Panc1 (cell line): ENCODE measurements at regions not wholly inside any gene's neighbourhood (a gene's known extent, or its start where the extent isn't known, plus 50 kb on each side); places are given as distances from the start of the nearest gene placed in this dataset.

Experiments
- ATAC-seq: fragments of 200-7000 bp; cut with Tn5 transposase; 2 replicates; pipeline ENCODE4 v1.9.1; 2020; ENCODE audit warnings: mild to moderate bottlenecking, moderate library complexity
- BruUV-seq: library from RNA; stranded (reverse); fragments of 400-500 nt; replicated peaks from 2 replicates; lab custom pipeline; 2021; lab: Mats Ljungman, UMichigan
- CTCF ChIA-PET: fragments of 300-600 bp; sonication (Branson Sonifier 250); formaldehyde crosslinking; loops from one replicate; lab custom pipeline; 2022; ENCODE audit warnings: antibody characterized with exemption; lab: Charles Lee
- POLR2A ChIA-PET: fragments of 300-600 bp; sonication (Branson Sonifier 250); formaldehyde crosslinking; loops from one replicate; lab custom pipeline; 2022; ENCODE audit warnings: antibody characterized with exemption; lab: Charles Lee
- DNase-seq: peaks from one replicate; pipeline ENCODE4 v3.0.0-alpha.2; 2010; ENCODE audit warnings: low read depth, low spot score
- H3K27ac ChIP-seq: 2 replicates; pipeline ENCODE4 v1.5.1; 2011; ENCODE audit warnings: mild to moderate bottlenecking, low read length, inconsistent platforms
- H3K27me3 ChIP-seq: fragments of 200-500 bp; sonication (Bioruptor generic); 2 replicates; pipeline ENCODE4 v1.6.0; 2014; ENCODE audit warnings: low read length, inconsistent platforms; ENCODE audit not compliant: control insufficient read depth, insufficient read depth
- H3K36me3 ChIP-seq: fragments of 200-500 bp; sonication (Bioruptor generic); 2 replicates; pipeline ENCODE4 v1.5.1; 2014; ENCODE audit warnings: inconsistent platforms, mild to moderate bottlenecking, low read length, moderate library complexity; ENCODE audit not compliant: control insufficient read depth, insufficient read depth
- H3K4me1 ChIP-seq: 2 replicates; pipeline ENCODE4 v1.5.1; 2011; ENCODE audit warnings: inconsistent platforms, mild to moderate bottlenecking, low read length, moderate library complexity; ENCODE audit not compliant: control insufficient read depth, insufficient read depth
- H3K4me3 ChIP-seq, 2 experiments: 2 replicates each; pipeline ENCODE4 v1.5.1; 2011 to 2012; ENCODE audit warnings: low read depth in 2 of 2, low read length in 2 of 2, mild to moderate bottlenecking in 2 of 2, inconsistent platforms in 1 of 2, moderate library complexity in 1 of 2
- H3K9me3 ChIP-seq: fragments of 200-500 bp; sonication (Bioruptor generic); 2 replicates; pipeline ENCODE4 v1.5.1; 2014; ENCODE audit warnings: low read depth, mild to moderate bottlenecking, inconsistent platforms, low read length, moderate library complexity; ENCODE audit not compliant: control insufficient read depth, insufficient read depth
- POLR2AphosphoS5 ChIP-seq: IDR thresholded peaks from 2 replicates; pipeline ENCODE4 v1.6.1; 2012; ENCODE audit warnings: mild to moderate bottlenecking, low read depth, low read length, moderate library complexity
- SIN3A ChIP-seq: IDR thresholded peaks from 2 replicates; pipeline ENCODE4 v1.6.1; 2012; ENCODE audit warnings: low read depth, mild to moderate bottlenecking, low read length, moderate library complexity, borderline replicate concordance; ENCODE audit not compliant: insufficient read depth
- TCF7L2 ChIP-seq: IDR thresholded peaks from 2 replicates; pipeline ENCODE4 v1.6.1; 2011; ENCODE audit warnings: mild to moderate bottlenecking, low read depth, low read length, inconsistent platforms
- in situ Hi-C: cut with HindIII; loops from 2 replicates; pipeline ENCODE4 v1.10.0; 2016; ENCODE audit warnings: low sequenced_read_pairs, low pct_unique_long_range_greater_than_20kb
- intact Hi-C: fragments of 100-400 bp; cut with micrococcal nuclease; formaldehyde crosslinking; loops from one replicate; pipeline ENCODE4 v1.10.0; 2022; ENCODE audit not compliant: unreplicated experiment
- TF ChIP-seq, protein P1 (sequence below): fragments of 450-650 bp; IDR thresholded peaks from 2 replicates; pipeline ENCODE4 v1.5.1; 2017; ENCODE audit warnings: mild to moderate bottlenecking
- TF ChIP-seq, protein P2 (sequence below), 2 experiments: IDR thresholded peaks; 2 replicates each; pipeline ENCODE4 v1.6.1; 2011 to 2012; ENCODE audit warnings: low read depth in 2 of 2, control low read depth in 1 of 2, low read length in 1 of 2, mild to moderate bottlenecking in 1 of 2, moderate library complexity in 1 of 2; ENCODE audit not compliant: insufficient read depth in 1 of 2

GRCh38 chr7:52091101-52091500 is 774.5 kb upstream of the COBL start:
- CTCF ChIA-PET: no interaction called here
- intact Hi-C loops: no loop called here
- TF ChIP-seq SIN3A (no peak), TCF7L2 (no peak), POLR2AphosphoS5 (no peak)
- TF ChIP-seq, protein P1, sequence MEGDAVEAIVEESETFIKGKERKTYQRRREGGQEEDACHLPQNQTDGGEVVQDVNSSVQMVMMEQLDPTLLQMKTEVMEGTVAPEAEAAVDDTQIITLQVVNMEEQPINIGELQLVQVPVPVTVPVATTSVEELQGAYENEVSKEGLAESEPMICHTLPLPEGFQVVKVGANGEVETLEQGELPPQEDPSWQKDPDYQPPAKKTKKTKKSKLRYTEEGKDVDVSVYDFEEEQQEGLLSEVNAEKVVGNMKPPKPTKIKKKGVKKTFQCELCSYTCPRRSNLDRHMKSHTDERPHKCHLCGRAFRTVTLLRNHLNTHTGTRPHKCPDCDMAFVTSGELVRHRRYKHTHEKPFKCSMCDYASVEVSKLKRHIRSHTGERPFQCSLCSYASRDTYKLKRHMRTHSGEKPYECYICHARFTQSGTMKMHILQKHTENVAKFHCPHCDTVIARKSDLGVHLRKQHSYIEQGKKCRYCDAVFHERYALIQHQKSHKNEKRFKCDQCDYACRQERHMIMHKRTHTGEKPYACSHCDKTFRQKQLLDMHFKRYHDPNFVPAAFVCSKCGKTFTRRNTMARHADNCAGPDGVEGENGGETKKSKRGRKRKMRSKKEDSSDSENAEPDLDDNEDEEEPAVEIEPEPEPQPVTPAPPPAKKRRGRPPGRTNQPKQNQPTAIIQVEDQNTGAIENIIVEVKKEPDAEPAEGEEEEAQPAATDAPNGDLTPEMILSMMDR: no peak
- TF ChIP-seq, protein P2, sequence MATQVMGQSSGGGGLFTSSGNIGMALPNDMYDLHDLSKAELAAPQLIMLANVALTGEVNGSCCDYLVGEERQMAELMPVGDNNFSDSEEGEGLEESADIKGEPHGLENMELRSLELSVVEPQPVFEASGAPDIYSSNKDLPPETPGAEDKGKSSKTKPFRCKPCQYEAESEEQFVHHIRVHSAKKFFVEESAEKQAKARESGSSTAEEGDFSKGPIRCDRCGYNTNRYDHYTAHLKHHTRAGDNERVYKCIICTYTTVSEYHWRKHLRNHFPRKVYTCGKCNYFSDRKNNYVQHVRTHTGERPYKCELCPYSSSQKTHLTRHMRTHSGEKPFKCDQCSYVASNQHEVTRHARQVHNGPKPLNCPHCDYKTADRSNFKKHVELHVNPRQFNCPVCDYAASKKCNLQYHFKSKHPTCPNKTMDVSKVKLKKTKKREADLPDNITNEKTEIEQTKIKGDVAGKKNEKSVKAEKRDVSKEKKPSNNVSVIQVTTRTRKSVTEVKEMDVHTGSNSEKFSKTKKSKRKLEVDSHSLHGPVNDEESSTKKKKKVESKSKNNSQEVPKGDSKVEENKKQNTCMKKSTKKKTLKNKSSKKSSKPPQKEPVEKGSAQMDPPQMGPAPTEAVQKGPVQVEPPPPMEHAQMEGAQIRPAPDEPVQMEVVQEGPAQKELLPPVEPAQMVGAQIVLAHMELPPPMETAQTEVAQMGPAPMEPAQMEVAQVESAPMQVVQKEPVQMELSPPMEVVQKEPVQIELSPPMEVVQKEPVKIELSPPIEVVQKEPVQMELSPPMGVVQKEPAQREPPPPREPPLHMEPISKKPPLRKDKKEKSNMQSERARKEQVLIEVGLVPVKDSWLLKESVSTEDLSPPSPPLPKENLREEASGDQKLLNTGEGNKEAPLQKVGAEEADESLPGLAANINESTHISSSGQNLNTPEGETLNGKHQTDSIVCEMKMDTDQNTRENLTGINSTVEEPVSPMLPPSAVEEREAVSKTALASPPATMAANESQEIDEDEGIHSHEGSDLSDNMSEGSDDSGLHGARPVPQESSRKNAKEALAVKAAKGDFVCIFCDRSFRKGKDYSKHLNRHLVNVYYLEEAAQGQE (IDR thresholded peaks at IDR 0.05; ENCODE audit: insufficient read depth in 1 of 2, low read depth in 2 of 2, low read length in 1 of 2): no peak

DNA sequence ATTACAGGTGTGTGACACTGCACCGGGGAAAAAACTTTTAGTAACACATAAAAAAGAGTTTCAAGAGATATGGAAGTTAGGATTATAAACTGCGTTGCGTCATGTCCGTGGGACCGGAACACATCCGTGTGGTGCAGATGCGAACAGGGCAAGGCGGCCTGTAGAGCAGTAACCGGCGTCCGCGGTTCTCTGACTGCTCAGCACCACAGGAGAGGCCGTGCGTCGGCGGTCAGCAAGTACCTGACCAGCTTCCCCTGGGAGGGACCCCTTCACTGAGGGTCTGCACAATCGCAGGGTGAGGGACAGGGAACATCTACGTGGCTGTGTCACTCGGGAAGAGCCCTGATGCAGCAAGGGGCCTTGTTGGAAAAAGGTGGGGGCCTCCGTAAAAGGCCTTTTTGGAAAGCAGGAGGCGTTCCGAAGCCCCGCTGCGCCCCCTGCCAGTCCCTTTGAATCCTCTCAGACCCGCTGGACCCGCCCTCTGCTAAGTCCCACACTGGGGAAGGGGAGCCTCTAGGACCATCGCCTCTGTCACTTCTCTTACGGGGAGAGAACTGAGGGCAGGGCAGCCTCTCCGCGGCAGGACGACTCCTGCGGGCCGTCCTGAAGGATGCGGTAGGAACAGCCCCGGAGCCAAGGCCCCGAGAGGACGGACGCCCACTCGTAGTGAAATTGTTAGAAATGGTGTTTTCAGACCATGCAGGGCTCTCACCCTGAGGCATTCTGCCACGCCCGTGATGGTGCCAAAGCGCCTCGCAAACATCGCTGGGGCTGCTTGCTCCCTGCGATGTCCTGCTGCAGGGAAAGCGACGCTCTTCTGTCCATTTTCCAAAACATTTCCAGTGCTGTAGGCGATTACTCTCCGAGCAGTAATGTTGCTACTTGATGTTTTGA is 771.6 kb upstream of the COBL start:
- TF ChIP-seq, protein P2 (IDR thresholded peaks at IDR 0.05; ENCODE audit: insufficient read depth in 1 of 2, low read depth in 2 of 2, low read length in 1 of 2): no peak
- TF ChIP-seq, protein P1: peak; percentile 42
- in situ Hi-C loops (no loop called here), intact Hi-C loops (no loop called here)
- H3K27ac ChIP-seq: no peak overlapping the region
- H3K4me1 ChIP-seq: no peaks in the 10 kb centered on the region
- no peaks in the 10 kb centered on the region for H3K27me3 ChIP-seq
- no peaks in the 10 kb centered on the region for H3K9me3 ChIP-seq
- CTCF ChIA-PET: no interaction called here
- POLR2A ChIA-PET: no interaction called here
- H3K36me3 ChIP-seq: no peaks in the 10 kb centered on the region
- peak overlapping the region; percentile 0 to 9; a peak in 1 of 4 replicates for H3K4me3 ChIP-seq
- ATAC-seq (0 out of 2 replicates have a peak, but pooled peaks have one; percentile 58), DNase-seq (no peak)
- no TSS peak for BruUV-seq

More at GRCh38 chr7:52091101-52091500, 774.5 kb upstream of the COBL start:
- Histone ChIP-seq H3K36me3 (no peaks in the 10 kb centered on the region), H3K27ac (no peak overlapping the region), H3K4me1 (no peaks in the 10 kb centered on the region), H3K27me3 (no peaks in the 10 kb centered on the region), H3K9me3 (0 out of 2 replicates have a peak, but pooled peaks cover 4% of the 10 kb centered on the region), H3K4me3 (no peak overlapping the region)
- POLR2A ChIA-PET: no interaction called here
- DNase-seq (no peak), ATAC-seq (no peak)
- no TSS peak for BruUV-seq
- in situ Hi-C loops: no loop called here
